ENCODE measurements at regions not wholly inside any gene's neighbourhood (a gene's known extent, or its start where the extent isn't known, plus 50 kb on each side); places are given as distances from the start of the nearest gene placed in this dataset.

GRCh38 chr21:30935121-30935888 is 53.9 kb upstream of the KRTAP11-1 start:
- H3K4me3 ChIP-seq = no peak overlapping the region
- peaks cover 8 to 29% of the 10 kb centered on the region in 2 donors for H3K9me3 ChIP-seq
- no peak for DNase-seq (ENCODE audit: low spot score in 2 of 2)
- intact Hi-C loops (cut with DNase I; ENCODE audit: low total_unique reads) = no loop called here
- no peaks in the 10 kb centered on the region for H3K36me3 ChIP-seq
- H3K4me1 ChIP-seq = no peaks in the 10 kb centered on the region
- H3K27ac ChIP-seq = no peak overlapping the region
- no peaks in the 10 kb centered on the region for H3K27me3 ChIP-seq
- TF ChIP-seq CTCF (IDR thresholded peaks at IDR 0.05) (no peak), POLR2AphosphoS5 (IDR thresholded peaks at IDR 0.05) (no peak), POLR2A (IDR thresholded peaks at IDR 0.05) (no peak)

- Histone ChIP-seq H3K4me3 (no peak overlapping the region), H3K27me3 (no peaks in the 10 kb centered on the region), H3K4me1 (no peaks in the 10 kb centered on the region), H3K36me3 (no peaks in the 10 kb centered on the region), H3K27ac (no peak overlapping the region), H3K9me3 (peaks cover 8 to 24% of the 10 kb centered on the region in 2 donors)
- no peak for DNase-seq (ENCODE audit: low spot score in 2 of 2)
- TF ChIP-seq POLR2AphosphoS5 (IDR thresholded peaks at IDR 0.05) (no peak), POLR2A (IDR thresholded peaks at IDR 0.05) (no peak), CTCF (IDR thresholded peaks at IDR 0.05) (no peak)
- intact Hi-C loops (cut with DNase I; ENCODE audit: low total_unique reads) = no loop called here
Observed at GRCh38 chr21:30932686-30933085, 51.3 kb upstream of the KRTAP11-1 start.

Measured in breast epithelium (tissue), 4 donors.